Activated naive CD4-positive, alpha-beta T cell treated with anti-CD3 and anti-CD28 coated beads for 36 hours (primary cell): ENCODE measurements at regions not wholly inside any gene's neighbourhood (a gene's known extent, or its start where the extent isn't known, plus 50 kb on each side); places are given as distances from the start of the nearest gene placed in this dataset.
"Not testable (repeated sequence)": the region's sequence is repeated elsewhere in the genome, so short reads cannot be mapped to it uniquely, and the experiment has no call there.

ENCODE experiments used
- CTCF ChIA-PET: fragments of 350-600 bp; sonication (Branson Sonifier 250); formaldehyde crosslinking; loops from one replicate; lab custom pipeline; 2021; ENCODE audit warnings: antibody characterized with exemption; lab: Charles Lee
- DNase-seq: peaks from one replicate; pipeline ENCODE4 v3.0.0-alpha.2; 2020
- H3K27ac Mint-ChIP-seq: one replicate; pipeline ENCODE4 v1.8.0; 2021; ENCODE audit warnings: mild to moderate bottlenecking, mixed read lengths
- H3K27me3 Mint-ChIP-seq: one replicate; pipeline ENCODE4 v1.8.0; 2021; ENCODE audit warnings: low read depth, mixed read lengths
- H3K36me3 Mint-ChIP-seq: one replicate; pipeline ENCODE4 v1.8.0; 2021; ENCODE audit warnings: low read depth, mixed read lengths
- H3K4me1 Mint-ChIP-seq: one replicate; pipeline ENCODE4 v1.8.0; 2021; ENCODE audit warnings: low read depth, mixed read lengths
- H3K4me3 Mint-ChIP-seq: one replicate; pipeline ENCODE4 v1.8.0; 2021; ENCODE audit warnings: mild to moderate bottlenecking, moderate library complexity, mixed read lengths
- H3K9me3 Mint-ChIP-seq: one replicate; pipeline ENCODE4 v1.8.0; 2021; ENCODE audit warnings: mixed read lengths
- intact Hi-C: fragments of 100-400 bp; cut with micrococcal nuclease; formaldehyde crosslinking; loops from one replicate; pipeline ENCODE4 v1.15.1; 2023

- Mint-ChIP-seq H3K36me3 (no peaks in the 10 kb centered on the region), H3K4me1 (peaks cover 28% of the 10 kb centered on the region), H3K27ac (peak overlapping the region; percentile 82), H3K9me3 (no peaks in the 10 kb centered on the region), H3K27me3 (no peaks in the 10 kb centered on the region), H3K4me3 (peak overlapping the region; percentile 4)
- CTCF ChIA-PET, result interaction anchor here (0.9 to 1.2 kb wide), 2 partner anchors 16 to 61 kb away, joined by 3 read pairs; no protein-coding TSS in a partner anchor
- DNase-seq, result peak; percentile 22
- intact Hi-C loops, result loop anchor here (5.0 kb wide), 1 partner anchor 35 kb away; no protein-coding TSS in a partner anchor
Measured at GRCh38 chr14:22106700-22107697, 433.4 kb upstream of the OR4E1 start.

GRCh38 chr14:22105624-22106006 is 432.0 kb upstream of the OR4E1 start:
- no peaks in the 10 kb centered on the region for H3K36me3 Mint-ChIP-seq
- no peaks in the 10 kb centered on the region for H3K27me3 Mint-ChIP-seq
- DNase-seq, result no peak
- peaks cover 26% of the 10 kb centered on the region for H3K4me1 Mint-ChIP-seq
- intact Hi-C loops, result loop anchor here (5.0 kb wide), 1 partner anchor 33 kb away; no protein-coding TSS in a partner anchor
- peak overlapping the region; percentile 84 for H3K27ac Mint-ChIP-seq
- H3K9me3 Mint-ChIP-seq, result no peaks in the 10 kb centered on the region
- CTCF ChIA-PET, result interaction anchor here (1.1 to 1.8 kb wide), 2 partner anchors 23 to 109 kb away, joined by 4 to 8 read pairs; no protein-coding TSS in a partner anchor
- peak overlapping the region; percentile 51 for H3K4me3 Mint-ChIP-seq

- Mint-ChIP-seq H3K4me1 (peaks cover 26% of the 10 kb centered on the region), H3K36me3 (no peaks in the 10 kb centered on the region), H3K9me3 (no peaks in the 10 kb centered on the region), H3K27ac (peak overlapping the region; percentile 84), H3K27me3 (no peaks in the 10 kb centered on the region), H3K4me3 (peak overlapping the region; percentile 51)
- intact Hi-C loops, result loop anchor here (5.0 kb wide), 1 partner anchor 33 kb away; no protein-coding TSS in a partner anchor
- DNase-seq, result no peak
- CTCF ChIA-PET, result interaction anchor here (0.7 to 1.8 kb wide), 3 partner anchors 22 to 601 kb away, joined by 3 to 8 read pairs (median 4); no protein-coding TSS in a partner anchor
Measured at GRCh38 chr14:22105006-22105623, 431.5 kb upstream of the OR4E1 start.

DNA sequence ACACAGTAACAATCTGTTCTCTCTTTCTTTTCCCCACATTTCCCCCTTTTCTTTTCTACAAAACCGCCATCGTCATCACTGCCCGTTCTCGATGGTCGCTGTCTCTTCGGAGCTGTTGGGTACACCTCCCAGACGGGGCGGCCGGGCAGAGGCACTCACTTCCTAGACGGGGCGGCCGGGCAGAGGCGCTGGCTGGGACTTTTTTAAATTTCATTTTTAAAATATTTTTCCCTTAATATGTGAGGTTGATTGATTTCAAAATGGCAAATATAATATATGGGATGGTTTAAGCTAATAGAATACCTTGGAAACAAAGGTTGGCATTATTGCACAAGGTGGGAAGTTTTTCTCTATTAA is 427.1 kb upstream of the OR4E1 start:
- CTCF ChIA-PET, result interaction anchor here (0.6 to 3.5 kb wide), 13 partner anchors 12 to 1019 kb away, joined by 3 to 20 read pairs (median 7); no protein-coding TSS in a partner anchor
- intact Hi-C loops, result loop anchor here (1.0 to 2.0 kb wide), 5 partner anchors 16 to 184 kb away; no protein-coding TSS in a partner anchor
- not testable (repeated sequence) for H3K4me3 Mint-ChIP-seq, H3K9me3 Mint-ChIP-seq, H3K36me3 Mint-ChIP-seq, H3K27ac Mint-ChIP-seq, DNase-seq, H3K27me3 Mint-ChIP-seq
- H3K4me1 Mint-ChIP-seq, result peaks cover 38% of the 10 kb centered on the region

GRCh38 chr14:22099942-22100763 is 426.5 kb upstream of the OR4E1 start:
- no peak overlapping the region for H3K4me3 Mint-ChIP-seq
- no peaks in the 10 kb centered on the region for H3K36me3 Mint-ChIP-seq
- peak overlapping the region; percentile 73 for H3K27ac Mint-ChIP-seq
- intact Hi-C loops, result loop anchor here (1.0 to 2.0 kb wide), 5 partner anchors 16 to 183 kb away; no protein-coding TSS in a partner anchor
- H3K27me3 Mint-ChIP-seq, result no peaks in the 10 kb centered on the region
- H3K9me3 Mint-ChIP-seq, result no peaks in the 10 kb centered on the region
- peak; percentile 77 for DNase-seq
- CTCF ChIA-PET, result interaction anchor here (0.6 to 3.5 kb wide), 15 partner anchors 11 to 1020 kb away, joined by 3 to 20 read pairs (median 7); no protein-coding TSS in a partner anchor
- H3K4me1 Mint-ChIP-seq, result peaks cover 35% of the 10 kb centered on the region

- peak overlapping the region; percentile 29 for H3K4me3 Mint-ChIP-seq
- CTCF ChIA-PET, result interaction anchor here (1.0 to 3.5 kb wide), 10 partner anchors 13 to 180 kb away, joined by 3 to 20 read pairs (median 7); no protein-coding TSS in a partner anchor
- peaks cover 41% of the 10 kb centered on the region for H3K4me1 Mint-ChIP-seq
- intact Hi-C loops, result no loop called here
- H3K27ac Mint-ChIP-seq, result peak overlapping the region; percentile 76
- H3K27me3 Mint-ChIP-seq, result no peaks in the 10 kb centered on the region
- no peaks in the 10 kb centered on the region for H3K36me3 Mint-ChIP-seq
- DNase-seq, result no peak
- H3K9me3 Mint-ChIP-seq, result no peaks in the 10 kb centered on the region
Measured at GRCh38 chr14:22098435-22098834, 424.8 kb upstream of the OR4E1 start.

GRCh38 chr14:22097586-22098292 is 424.1 kb upstream of the OR4E1 start:
- DNase-seq, result no peak
- no peaks in the 10 kb centered on the region for H3K9me3 Mint-ChIP-seq
- peak overlapping the region; percentile 92 for H3K27ac Mint-ChIP-seq
- no peaks in the 10 kb centered on the region for H3K36me3 Mint-ChIP-seq
- intact Hi-C loops, result no loop called here
- no peaks in the 10 kb centered on the region for H3K27me3 Mint-ChIP-seq
- H3K4me3 Mint-ChIP-seq, result peak overlapping the region; percentile 67
- CTCF ChIA-PET, result interaction anchor here (1.0 to 3.5 kb wide), 7 partner anchors 12 to 179 kb away, joined by 3 to 20 read pairs (median 7); no protein-coding TSS in a partner anchor
- peaks cover 40% of the 10 kb centered on the region for H3K4me1 Mint-ChIP-seq

GRCh38 chr14:22097072-22097471 is 423.5 kb upstream of the OR4E1 start:
- DNase-seq, result no peak
- no peaks in the 10 kb centered on the region for H3K27me3 Mint-ChIP-seq
- peak overlapping the region; percentile 67 for H3K4me3 Mint-ChIP-seq
- CTCF ChIA-PET, result interaction anchor here (1.4 to 1.8 kb wide), 2 partner anchors 11 to 50 kb away, joined by 7 to 8 read pairs; no protein-coding TSS in a partner anchor
- peaks cover 40% of the 10 kb centered on the region for H3K4me1 Mint-ChIP-seq
- intact Hi-C loops, result no loop called here
- H3K27ac Mint-ChIP-seq, result peak overlapping the region; percentile 92
- no peaks in the 10 kb centered on the region for H3K36me3 Mint-ChIP-seq
- no peaks in the 10 kb centered on the region for H3K9me3 Mint-ChIP-seq

- DNase-seq, result no peak
- Mint-ChIP-seq H3K4me1 (peaks cover 40% of the 10 kb centered on the region), H3K36me3 (no peaks in the 10 kb centered on the region), H3K27ac (peak overlapping the region; percentile 92), H3K4me3 (peak overlapping the region; percentile 67), H3K27me3 (no peaks in the 10 kb centered on the region), H3K9me3 (no peaks in the 10 kb centered on the region)
- CTCF ChIA-PET, result interaction anchor here (0.8 kb wide), 1 partner anchor 13 kb away, joined by 5 read pairs; no protein-coding TSS in a partner anchor
- intact Hi-C loops, result no loop called here
Measured at GRCh38 chr14:22096514-22096895, 422.9 kb upstream of the OR4E1 start.

GRCh38 chr14:22095860-22096513 is 422.4 kb upstream of the OR4E1 start:
- CTCF ChIA-PET, result interaction anchor here (0.8 to 1.4 kb wide), 2 partner anchors 13 to 49 kb away, joined by 4 to 5 read pairs; no protein-coding TSS in a partner anchor
- Mint-ChIP-seq H3K27me3 (no peaks in the 10 kb centered on the region), H3K4me1 (peaks cover 40% of the 10 kb centered on the region), H3K4me3 (peak overlapping the region; percentile 67), H3K9me3 (no peaks in the 10 kb centered on the region), H3K27ac (peak overlapping the region; percentile 92), H3K36me3 (no peaks in the 10 kb centered on the region)
- DNase-seq, result peak; percentile 26
- intact Hi-C loops, result no loop called here
